ENCODE measurements at regions not wholly inside any gene's neighbourhood (a gene's known extent, or its start where the extent isn't known, plus 50 kb on each side); places are given as distances from the start of the nearest gene placed in this dataset.

DNA sequence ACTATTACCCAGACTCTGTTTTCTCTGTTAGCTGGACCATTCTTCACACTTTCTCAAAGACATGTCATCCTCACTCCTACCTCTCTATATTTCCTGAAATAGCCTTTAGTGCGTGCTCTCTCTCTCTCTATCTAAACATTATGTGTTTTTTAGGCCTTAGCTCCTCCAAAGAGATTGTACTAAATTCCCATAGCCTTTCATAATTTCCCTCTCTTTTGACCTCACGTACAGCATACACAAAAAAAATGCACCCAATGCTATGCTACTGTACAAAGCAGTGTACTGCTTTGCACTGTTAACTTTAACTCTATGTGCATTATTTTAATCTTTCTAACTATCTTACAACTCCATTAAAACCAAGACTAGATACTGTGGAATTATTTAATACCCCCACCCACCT is 288.4 kb downstream of the DAD1 start:
- TF ChIP-seq, protein P1, sequence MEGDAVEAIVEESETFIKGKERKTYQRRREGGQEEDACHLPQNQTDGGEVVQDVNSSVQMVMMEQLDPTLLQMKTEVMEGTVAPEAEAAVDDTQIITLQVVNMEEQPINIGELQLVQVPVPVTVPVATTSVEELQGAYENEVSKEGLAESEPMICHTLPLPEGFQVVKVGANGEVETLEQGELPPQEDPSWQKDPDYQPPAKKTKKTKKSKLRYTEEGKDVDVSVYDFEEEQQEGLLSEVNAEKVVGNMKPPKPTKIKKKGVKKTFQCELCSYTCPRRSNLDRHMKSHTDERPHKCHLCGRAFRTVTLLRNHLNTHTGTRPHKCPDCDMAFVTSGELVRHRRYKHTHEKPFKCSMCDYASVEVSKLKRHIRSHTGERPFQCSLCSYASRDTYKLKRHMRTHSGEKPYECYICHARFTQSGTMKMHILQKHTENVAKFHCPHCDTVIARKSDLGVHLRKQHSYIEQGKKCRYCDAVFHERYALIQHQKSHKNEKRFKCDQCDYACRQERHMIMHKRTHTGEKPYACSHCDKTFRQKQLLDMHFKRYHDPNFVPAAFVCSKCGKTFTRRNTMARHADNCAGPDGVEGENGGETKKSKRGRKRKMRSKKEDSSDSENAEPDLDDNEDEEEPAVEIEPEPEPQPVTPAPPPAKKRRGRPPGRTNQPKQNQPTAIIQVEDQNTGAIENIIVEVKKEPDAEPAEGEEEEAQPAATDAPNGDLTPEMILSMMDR (IDR thresholded peaks at IDR 0.05): no peak
- TF ChIP-seq POLR2AphosphoS5 (IDR thresholded peaks at IDR 0.05) (no peak), POLR2A (IDR thresholded peaks at IDR 0.05) (no peak)
